Astrocyte (in vitro differentiated cells and primary cell): ENCODE measurements at regions not wholly inside any gene's neighbourhood (a gene's known extent, or its start where the extent isn't known, plus 50 kb on each side); places are given as distances from the start of the nearest gene placed in this dataset.
A peak's percentile ranks its signal among the peaks of the same experiment; 100 is the strongest.

Experiments
- DNase-seq: peaks from one replicate; pipeline ENCODE4 v3.0.0-alpha.2; 2010; ENCODE audit warnings: low read depth
- FAIRE-seq: peaks from 2 replicates; lab custom pipeline; 2011; peaks lifted over from hg19 to GRCh38; lab: Jason Lieb, UNC
- H2AFZ ChIP-seq: 2 replicates; pipeline ENCODE4 v1.6.0; 2012; ENCODE audit warnings: low read depth, low read length, inconsistent platforms
- H3K27ac ChIP-seq: 2 replicates; pipeline ENCODE4 v1.5.1; 2011; ENCODE audit warnings: low read depth, low read length, inconsistent platforms
- H3K27me3 ChIP-seq: 2 replicates; pipeline ENCODE4 v1.6.0; 2011; ENCODE audit warnings: low read length, inconsistent platforms; ENCODE audit not compliant: insufficient read depth
- H3K36me3 ChIP-seq: 2 replicates; pipeline ENCODE4 v1.5.1; 2011; ENCODE audit warnings: low read length, inconsistent platforms; ENCODE audit not compliant: insufficient read depth
- H3K4me1 ChIP-seq: 2 replicates; pipeline ENCODE4 v1.5.1; 2011; ENCODE audit warnings: low read length, inconsistent platforms; ENCODE audit not compliant: insufficient read depth
- H3K4me2 ChIP-seq: 2 replicates; pipeline ENCODE4 v1.6.0; 2012; ENCODE audit warnings: low read length, inconsistent platforms
- H3K4me3 ChIP-seq: 2 replicates; pipeline ENCODE4 v1.5.1; 2011; ENCODE audit warnings: low read depth, mild to moderate bottlenecking, low read length, inconsistent platforms; ENCODE audit not compliant: insufficient read depth
- H3K79me2 ChIP-seq: 2 replicates; pipeline ENCODE4 v1.6.0; 2012; ENCODE audit warnings: mild to moderate bottlenecking, low read length, inconsistent platforms; ENCODE audit not compliant: insufficient read depth
- H3K9ac ChIP-seq: 2 replicates; pipeline ENCODE4 v1.6.0; 2012; ENCODE audit warnings: mild to moderate bottlenecking, low read length, inconsistent platforms
- H3K9me3 ChIP-seq: 2 replicates; pipeline ENCODE4 v1.5.1; 2012; ENCODE audit warnings: low read depth, mild to moderate bottlenecking, low read length, inconsistent platforms; ENCODE audit not compliant: insufficient read depth
- H4K20me1 ChIP-seq: 2 replicates; pipeline ENCODE4 v1.6.0; 2012; ENCODE audit warnings: low read length, inconsistent platforms; ENCODE audit not compliant: insufficient read depth
- H3K27ac Mint-ChIP-seq: one replicate; pipeline ENCODE4 v1.8.0; 2021; ENCODE audit warnings: mild to moderate bottlenecking, mixed read lengths; ENCODE audit not compliant: unreplicated experiment
- H3K27me3 Mint-ChIP-seq: one replicate; pipeline ENCODE4 v1.8.0; 2021; ENCODE audit warnings: low read depth, mixed read lengths; ENCODE audit not compliant: unreplicated experiment
- H3K36me3 Mint-ChIP-seq: one replicate; pipeline ENCODE4 v1.8.0; 2021; ENCODE audit warnings: low read depth, mixed read lengths; ENCODE audit not compliant: unreplicated experiment
- H3K4me1 Mint-ChIP-seq: one replicate; pipeline ENCODE4 v1.8.0; 2021; ENCODE audit warnings: low read depth, mixed read lengths; ENCODE audit not compliant: unreplicated experiment
- H3K4me3 Mint-ChIP-seq: one replicate; pipeline ENCODE4 v1.8.0; 2021; ENCODE audit warnings: mild to moderate bottlenecking, moderate library complexity, mixed read lengths; ENCODE audit not compliant: unreplicated experiment
- H3K9me3 Mint-ChIP-seq: one replicate; pipeline ENCODE4 v1.8.0; 2021; ENCODE audit warnings: mild to moderate bottlenecking, mixed read lengths; ENCODE audit not compliant: unreplicated experiment
- CTCF ChIP-seq: IDR thresholded peaks from 2 replicates; pipeline ENCODE4 v1.5.1; 2011; ENCODE audit warnings: low read depth, mild to moderate bottlenecking, inconsistent platforms, low read length, moderate library complexity; ENCODE audit not compliant: insufficient read depth
- EZH2 ChIP-seq: IDR thresholded peaks from 2 replicates; pipeline ENCODE4 v1.6.1; 2012; ENCODE audit warnings: mild to moderate bottlenecking, low read length, inconsistent platforms; ENCODE audit not compliant: insufficient read depth

DNA sequence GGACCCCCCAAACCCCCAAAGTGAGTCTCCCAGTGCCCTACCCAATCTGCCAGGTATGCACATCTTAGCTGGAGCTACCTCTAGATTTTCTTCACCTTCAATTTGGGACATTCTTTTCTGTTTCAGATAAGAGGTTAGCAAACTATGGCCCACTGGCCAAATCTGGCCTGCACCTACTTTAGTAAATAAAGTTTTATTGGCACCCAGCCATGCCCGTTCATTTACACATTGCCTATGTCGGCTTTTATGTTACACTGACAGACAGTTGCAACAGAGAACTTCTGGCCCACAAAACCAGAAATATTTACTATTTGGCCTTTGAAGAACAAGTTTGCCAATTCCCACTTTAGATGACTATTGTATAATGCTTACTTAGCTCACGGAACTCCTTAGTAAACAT lies 55.9 kb upstream of the STX16 start:
- H3K4me1 Mint-ChIP-seq, result peaks cover 4% of the 10 kb centered on the region
- H3K27me3 Mint-ChIP-seq, result peaks cover 21% of the 10 kb centered on the region
- Histone ChIP-seq H3K4me1 (peaks cover 2% of the 10 kb centered on the region), H3K9ac (no peak overlapping the region), H3K79me2 (no peaks in the 10 kb centered on the region), H3K27ac (no peak overlapping the region), H3K27me3 (peaks cover 24% of the 10 kb centered on the region), H3K36me3 (no peaks in the 10 kb centered on the region), H3K9me3 (peaks cover 3% of the 10 kb centered on the region), H3K4me3 (no peak overlapping the region), H2AFZ (no peak overlapping the region), H4K20me1 (no peaks in the 10 kb centered on the region), H3K4me2 (no peak overlapping the region)
- TF ChIP-seq EZH2 (no peak), CTCF (no peak)
- peaks cover 2% of the 10 kb centered on the region for H3K36me3 Mint-ChIP-seq
- peaks cover 4% of the 10 kb centered on the region for H3K9me3 Mint-ChIP-seq
- H3K4me3 Mint-ChIP-seq, result no peak overlapping the region
- no peak overlapping the region for H3K27ac Mint-ChIP-seq
- no peak for DNase-seq
- FAIRE-seq, result no peak

GRCh38 chr20:58593880-58594638 lies 57.0 kb upstream of the STX16 start:
- FAIRE-seq, result no peak
- no peak overlapping the region for H3K4me3 Mint-ChIP-seq
- H3K27me3 Mint-ChIP-seq, result peaks cover 27% of the 10 kb centered on the region
- no peak overlapping the region for H3K9ac ChIP-seq
- H3K79me2 ChIP-seq, result no peaks in the 10 kb centered on the region
- H3K9me3 Mint-ChIP-seq, result peaks cover 4% of the 10 kb centered on the region
- peak overlapping the region; percentile 59 for H2AFZ ChIP-seq
- H3K4me3 ChIP-seq, result no peak overlapping the region
- H3K4me2 ChIP-seq, result peak overlapping the region; percentile 5
- peaks cover 3% of the 10 kb centered on the region for H3K9me3 ChIP-seq
- H3K27ac ChIP-seq, result no peak overlapping the region
- peaks cover 31% of the 10 kb centered on the region for H3K27me3 ChIP-seq
- TF ChIP-seq EZH2, result no peak
- TF ChIP-seq CTCF, result no peak
- no peaks in the 10 kb centered on the region for H3K36me3 ChIP-seq
- DNase-seq, result no peak
- peaks cover 2% of the 10 kb centered on the region for H3K4me1 ChIP-seq
- peaks cover 4% of the 10 kb centered on the region for H3K4me1 Mint-ChIP-seq
- H3K27ac Mint-ChIP-seq, result no peak overlapping the region
- no peaks in the 10 kb centered on the region for H4K20me1 ChIP-seq
- peaks cover 2% of the 10 kb centered on the region for H3K36me3 Mint-ChIP-seq

DNA sequence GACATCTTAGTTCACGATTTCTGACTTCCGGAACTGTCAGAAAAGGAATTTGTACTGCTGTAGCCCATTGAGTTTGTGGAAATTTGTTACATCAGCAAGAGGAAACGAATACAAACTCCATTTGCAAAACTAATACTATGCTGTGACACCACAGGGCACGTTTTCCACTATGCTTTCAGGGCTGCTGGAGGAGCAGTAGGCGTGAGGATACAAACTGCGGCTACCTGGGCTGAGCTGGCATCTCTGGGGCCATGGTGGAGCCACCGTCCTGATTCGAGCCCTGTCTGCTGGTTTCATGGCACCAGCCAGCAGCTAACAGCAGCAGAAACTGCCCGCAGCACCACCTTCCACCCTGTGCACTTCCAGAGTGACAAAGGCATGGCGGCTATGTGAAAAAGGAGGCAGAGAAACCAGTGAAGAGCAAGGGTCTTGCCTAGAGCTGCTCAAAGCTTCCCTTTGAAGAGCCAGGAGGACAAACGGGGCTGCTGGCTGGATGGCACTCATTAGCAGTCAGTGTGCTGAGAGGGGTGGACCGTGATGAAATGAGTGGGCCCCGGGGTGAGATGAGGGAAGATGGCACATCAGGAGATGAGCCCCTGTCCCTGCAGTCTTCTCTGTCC lies 58.9 kb upstream of the STX16 start:
- H3K4me3 Mint-ChIP-seq, result no peak overlapping the region
- peaks cover 3% of the 10 kb centered on the region for H3K9me3 ChIP-seq
- no peak overlapping the region for H2AFZ ChIP-seq
- H3K27me3 Mint-ChIP-seq, result peaks cover 26% of the 10 kb centered on the region
- no peak overlapping the region for H3K4me2 ChIP-seq
- DNase-seq (no peak), FAIRE-seq (no peak)
- peaks cover 31% of the 10 kb centered on the region for H3K27me3 ChIP-seq
- H3K79me2 ChIP-seq, result no peaks in the 10 kb centered on the region
- peaks cover 3% of the 10 kb centered on the region for H3K4me1 Mint-ChIP-seq
- H3K9ac ChIP-seq, result no peak overlapping the region
- H3K36me3 ChIP-seq, result no peaks in the 10 kb centered on the region
- H3K27ac Mint-ChIP-seq, result no peak overlapping the region
- peaks cover 2% of the 10 kb centered on the region for H3K4me1 ChIP-seq
- peaks cover 4% of the 10 kb centered on the region for H3K9me3 Mint-ChIP-seq
- H3K36me3 Mint-ChIP-seq, result peaks cover 2% of the 10 kb centered on the region
- no peak overlapping the region for H3K4me3 ChIP-seq
- no peaks in the 10 kb centered on the region for H4K20me1 ChIP-seq
- no peak for TF ChIP-seq EZH2
- no peak for TF ChIP-seq CTCF
- no peak overlapping the region for H3K27ac ChIP-seq
